CD14-positive monocyte (primary cell): ENCODE measurements at regions not wholly inside any gene's neighbourhood (a gene's known extent, or its start where the extent isn't known, plus 50 kb on each side); places are given as distances from the start of the nearest gene placed in this dataset.

Experiments used
- DNase-seq, 3 donors: peaks; one replicate each; pipeline ENCODE4 v3.0.0-alpha.2; 2011 to 2022
- H2AFZ ChIP-seq: 2 replicates; pipeline ENCODE4 v1.6.0; 2012; ENCODE audit warnings: mild to moderate bottlenecking, low read depth, low read length, inconsistent platforms; ENCODE audit not compliant: insufficient read depth, poor library complexity, severe bottlenecking
- H3K27ac ChIP-seq, 2 donors: 1 replicate in 1 of 2; 2 replicates in 1 of 2; pipeline ENCODE4 v1.5.1; 2012 to 2013; ENCODE audit warnings: low read length in 2 of 2, control low read depth in 1 of 2, inconsistent platforms in 1 of 2, low read depth in 1 of 2, mild to moderate bottlenecking in 1 of 2
- H3K27me3 ChIP-seq, 2 donors: one replicate each; pipeline versions ENCODE4 v1.6.0 to v1.6.1; 2011 to 2013; ENCODE audit warnings: low read length in 2 of 2; ENCODE audit not compliant: control insufficient read depth in 2 of 2, insufficient read depth in 2 of 2
- H3K36me3 ChIP-seq, 2 donors: replicated peaks in 1 of 2; 1 replicate in 1 of 2; 2 replicates in 1 of 2; pipeline versions ENCODE4 v1.5.1 to v1.6.1; 2012 to 2013; ENCODE audit warnings: low read length in 2 of 2, control low read depth in 1 of 2, inconsistent platforms in 1 of 2, mild to moderate bottlenecking in 1 of 2; ENCODE audit not compliant: insufficient read depth in 2 of 2, control insufficient read depth in 1 of 2
- H3K4me1 ChIP-seq, 2 donors: 1 replicate in 1 of 2; 2 replicates in 1 of 2; pipeline versions ENCODE4 v1.5.1 to v1.6.1; 2012 to 2013; ENCODE audit warnings: low read length in 2 of 2, control low read depth in 1 of 2, inconsistent platforms in 1 of 2, mild to moderate bottlenecking in 1 of 2, moderate library complexity in 1 of 2; ENCODE audit not compliant: insufficient read depth in 2 of 2, control insufficient read depth in 1 of 2
- H3K4me2 ChIP-seq: replicated peaks from 2 replicates; pipeline ENCODE3; 2012; ENCODE audit warnings: low read length, moderate library complexity, mild to moderate bottlenecking; ENCODE audit not compliant: poor library complexity, severe bottlenecking; ENCODE audit errors: extremely low read depth
- H3K4me3 ChIP-seq, 3 experiments: fragments of 200-600 bp in 1 of 3; sonication (generic) in 1 of 3; replicated peaks in 1 of 3; 1 replicate in 2 of 3; 2 replicates in 1 of 3; pipeline ENCODE4 v1.5.1; 2011 to 2013; ENCODE audit warnings: low read length in 3 of 3, mild to moderate bottlenecking in 3 of 3, control low read depth in 2 of 3, low read depth in 2 of 3, inconsistent platforms in 1 of 3, moderate library complexity in 1 of 3
- H3K79me2 ChIP-seq: 2 replicates; pipeline ENCODE4 v1.6.0; 2012; ENCODE audit warnings: mild to moderate bottlenecking, control low read depth, inconsistent platforms, low read length, moderate library complexity; ENCODE audit not compliant: insufficient read depth
- H3K9ac ChIP-seq: 2 replicates; pipeline ENCODE4 v1.6.0; 2017; ENCODE audit warnings: low read length, mild to moderate bottlenecking; ENCODE audit not compliant: insufficient read depth, poor library complexity, severe bottlenecking
- H3K9me3 ChIP-seq, 2 donors: replicated peaks in 1 of 2; 1 replicate in 1 of 2; 2 replicates in 1 of 2; pipeline versions ENCODE4 v1.5.1 to v1.6.1; 2012 to 2013; ENCODE audit warnings: low read length in 2 of 2, control low read depth in 1 of 2; ENCODE audit not compliant: control insufficient read depth in 1 of 2, insufficient read depth in 1 of 2
- H4K20me1 ChIP-seq: 2 replicates; pipeline ENCODE4 v1.6.0; 2012; ENCODE audit warnings: mild to moderate bottlenecking, low read length, control low read depth, moderate library complexity; ENCODE audit not compliant: insufficient read depth
- H3K27ac Mint-ChIP-seq, 7 donors: one replicate each; pipeline ENCODE4 v1.8.0; 2020; ENCODE audit warnings: mild to moderate bottlenecking in 7 of 7, mixed read lengths in 7 of 7, moderate library complexity in 6 of 7, inconsistent platforms in 2 of 7
- H3K27me3 Mint-ChIP-seq, 3 donors: one replicate each; pipeline ENCODE4 v1.8.0; 2021 to 2022; ENCODE audit warnings: low read depth in 3 of 3, mild to moderate bottlenecking in 3 of 3, mixed read lengths in 3 of 3, moderate library complexity in 3 of 3, inconsistent platforms in 1 of 3
- H3K36me3 Mint-ChIP-seq, 2 donors: one replicate each; pipeline ENCODE4 v1.8.0; 2020; ENCODE audit warnings: mixed read lengths in 2 of 2, inconsistent platforms in 1 of 2, mild to moderate bottlenecking in 1 of 2
- H3K4me1 Mint-ChIP-seq: one replicate; pipeline ENCODE4 v1.8.0; 2020; ENCODE audit warnings: mild to moderate bottlenecking, mixed read lengths
- H3K4me3 Mint-ChIP-seq, 2 donors: one replicate each; pipeline ENCODE4 v1.8.0; 2020; ENCODE audit warnings: mild to moderate bottlenecking in 2 of 2, mixed read lengths in 2 of 2, moderate library complexity in 1 of 2
- H3K9me3 Mint-ChIP-seq, 7 donors: one replicate each; pipeline ENCODE4 v1.8.0; 2020 to 2022; ENCODE audit warnings: mixed read lengths in 7 of 7, mild to moderate bottlenecking in 6 of 7, moderate library complexity in 6 of 7, inconsistent platforms in 2 of 7
- WGBS: methylation state at CpG from one replicate; pipeline ENCODE4 v1.1.5; 2013; ENCODE audit warnings: missing lambda C conversion rate; ENCODE audit not compliant: insufficient coverage; 5-methylcytosine and 5-hydroxymethylcytosine counted together
- intact Hi-C, 2 donors: fragments of 100-400 bp; cut with micrococcal nuclease; formaldehyde crosslinking; loops; one replicate each; pipeline versions ENCODE4 v1.15.0 to v1.15.1; 2023
- TF ChIP-seq, protein P1 (sequence below): fragments of 200-600 bp; IDR thresholded peaks from one replicate; pipeline ENCODE4 v1.8.0; 2022; ENCODE audit warnings: antibody characterized with exemption, mild to moderate bottlenecking

- H3K4me3 ChIP-seq, result no peak overlapping the region
- no peak for DNase-seq
- no peaks in the 10 kb centered on the region for H3K36me3 ChIP-seq
- no peaks in the 10 kb centered on the region for H3K79me2 ChIP-seq
- 60% methylated on average over 1 of the region's 2 CpGs for WGBS
- no peak overlapping the region for H3K4me2 ChIP-seq
- H2AFZ ChIP-seq, result no peak overlapping the region
- no peaks in the 10 kb centered on the region for H3K27me3 ChIP-seq
- H3K9me3 ChIP-seq, result peaks cover 0 to 3% of the 10 kb centered on the region in 2 donors
- Mint-ChIP-seq H3K9me3 (peaks cover 0 to 7% (median 3%) of the 10 kb centered on the region in 7 donors), H3K4me1 (no peaks in the 10 kb centered on the region), H3K27me3 (peaks cover 0 to 2% (median 0%) of the 10 kb centered on the region in 3 donors), H3K4me3 (no peak overlapping the region), H3K27ac (no peak overlapping the region), H3K36me3 (no peaks in the 10 kb centered on the region)
- no peaks in the 10 kb centered on the region for H4K20me1 ChIP-seq
- TF ChIP-seq, protein P1, sequence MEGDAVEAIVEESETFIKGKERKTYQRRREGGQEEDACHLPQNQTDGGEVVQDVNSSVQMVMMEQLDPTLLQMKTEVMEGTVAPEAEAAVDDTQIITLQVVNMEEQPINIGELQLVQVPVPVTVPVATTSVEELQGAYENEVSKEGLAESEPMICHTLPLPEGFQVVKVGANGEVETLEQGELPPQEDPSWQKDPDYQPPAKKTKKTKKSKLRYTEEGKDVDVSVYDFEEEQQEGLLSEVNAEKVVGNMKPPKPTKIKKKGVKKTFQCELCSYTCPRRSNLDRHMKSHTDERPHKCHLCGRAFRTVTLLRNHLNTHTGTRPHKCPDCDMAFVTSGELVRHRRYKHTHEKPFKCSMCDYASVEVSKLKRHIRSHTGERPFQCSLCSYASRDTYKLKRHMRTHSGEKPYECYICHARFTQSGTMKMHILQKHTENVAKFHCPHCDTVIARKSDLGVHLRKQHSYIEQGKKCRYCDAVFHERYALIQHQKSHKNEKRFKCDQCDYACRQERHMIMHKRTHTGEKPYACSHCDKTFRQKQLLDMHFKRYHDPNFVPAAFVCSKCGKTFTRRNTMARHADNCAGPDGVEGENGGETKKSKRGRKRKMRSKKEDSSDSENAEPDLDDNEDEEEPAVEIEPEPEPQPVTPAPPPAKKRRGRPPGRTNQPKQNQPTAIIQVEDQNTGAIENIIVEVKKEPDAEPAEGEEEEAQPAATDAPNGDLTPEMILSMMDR, result no peak
- intact Hi-C loops, result no loop called here
- no peaks in the 10 kb centered on the region for H3K4me1 ChIP-seq
- no peak overlapping the region for H3K27ac ChIP-seq
- H3K9ac ChIP-seq, result no peak overlapping the region
Measured at GRCh38 chr7:46009211-46009610, 88.1 kb upstream of the IGFBP3 start.

GRCh38 chr7:46007990-46008643 is 87.0 kb upstream of the IGFBP3 start:
- Mint-ChIP-seq H3K9me3 (peaks cover 0 to 12% (median 3%) of the 10 kb centered on the region in 7 donors), H3K4me1 (no peaks in the 10 kb centered on the region), H3K36me3 (no peaks in the 10 kb centered on the region), H3K4me3 (no peak overlapping the region), H3K27ac (no peak overlapping the region), H3K27me3 (peaks cover 0 to 2% (median 1%) of the 10 kb centered on the region in 3 donors)
- intact Hi-C loops, result no loop called here
- H4K20me1 ChIP-seq, result no peaks in the 10 kb centered on the region
- H2AFZ ChIP-seq, result no peak overlapping the region
- 100% methylated on average over 1 of the region's 6 CpGs for WGBS
- TF ChIP-seq, protein P1, result no peak
- no peaks in the 10 kb centered on the region for H3K27me3 ChIP-seq
- no peak for DNase-seq
- peaks cover 0 to 3% of the 10 kb centered on the region in 2 donors for H3K9me3 ChIP-seq
- H3K4me1 ChIP-seq, result no peaks in the 10 kb centered on the region
- H3K79me2 ChIP-seq, result no peaks in the 10 kb centered on the region
- no peak overlapping the region for H3K4me2 ChIP-seq
- H3K36me3 ChIP-seq, result no peaks in the 10 kb centered on the region
- no peak overlapping the region for H3K27ac ChIP-seq
- no peak overlapping the region for H3K9ac ChIP-seq
- no peak overlapping the region for H3K4me3 ChIP-seq
